WI38 (cell line): ENCODE measurements at regions not wholly inside any gene's neighbourhood (a gene's known extent, or its start where the extent isn't known, plus 50 kb on each side); places are given as distances from the start of the nearest gene placed in this dataset.

Experiments
- H3K4me3 ChIP-seq: 2 replicates; pipeline ENCODE4 v1.5.1; 2011; ENCODE audit warnings: low read depth, mild to moderate bottlenecking, control low read depth, low read length
- CTCF ChIP-seq: IDR thresholded peaks from 2 replicates; pipeline ENCODE4 v1.5.1; 2012; ENCODE audit warnings: low read depth, mild to moderate bottlenecking, control low read depth, low read length

DNA sequence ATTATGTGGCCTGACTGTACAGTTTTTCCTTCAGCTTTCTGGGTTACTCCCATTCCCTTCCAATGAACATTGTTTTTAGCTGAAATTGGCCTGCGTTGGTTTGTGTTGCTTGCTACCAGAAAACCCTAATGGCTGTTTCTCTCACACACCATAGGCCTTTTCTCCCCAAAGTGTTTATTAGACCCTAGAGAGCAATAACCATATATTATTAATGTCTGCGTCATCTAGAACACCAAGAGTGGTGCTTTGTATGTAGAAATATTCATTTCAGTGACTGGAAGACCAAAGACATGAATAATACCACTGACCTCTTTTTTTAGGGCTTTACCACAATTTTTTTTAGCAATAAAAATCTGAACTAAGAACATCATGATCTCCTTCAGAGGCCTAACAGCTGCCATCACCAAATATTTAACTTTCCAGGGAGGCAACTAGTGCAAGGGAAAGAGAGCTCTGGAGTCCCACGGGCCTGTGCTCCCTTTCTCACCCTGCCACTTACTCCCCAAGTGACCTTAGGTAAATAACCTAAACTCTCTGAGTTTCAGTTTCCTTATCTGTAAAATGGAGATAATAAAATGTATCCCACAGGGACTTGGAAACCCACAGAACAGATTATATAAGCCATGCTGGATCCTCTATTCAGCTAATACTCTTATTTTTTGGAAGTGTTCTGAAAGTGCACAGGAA, 201.9 kb upstream of the ISL1 start:
- no peak overlapping the region for H3K4me3 ChIP-seq
- no peak for TF ChIP-seq CTCF

DNA sequence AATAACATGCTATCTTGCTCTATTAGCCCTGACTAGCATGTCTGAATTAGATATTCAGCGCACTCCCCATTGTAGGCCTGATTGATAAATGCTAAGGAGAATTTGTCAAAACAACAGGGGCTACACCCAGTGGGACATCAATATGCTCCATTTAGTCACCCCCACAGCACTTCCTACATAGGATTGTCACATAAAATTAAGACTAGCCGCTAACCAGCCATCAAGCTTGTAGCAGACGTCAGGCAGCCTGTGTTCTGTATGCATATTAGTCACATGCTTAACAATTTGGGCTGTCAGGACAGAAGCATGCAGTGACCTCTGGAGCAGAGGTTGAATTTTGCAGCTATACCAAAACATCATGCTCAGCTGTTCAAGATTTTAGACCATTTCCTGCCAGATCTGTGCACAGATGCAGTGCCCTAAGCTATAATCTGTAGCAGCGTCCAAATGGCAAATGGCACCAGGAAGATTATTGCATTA, 197.4 kb upstream of the ISL1 start:
- TF ChIP-seq CTCF: no peak
- H3K4me3 ChIP-seq: no peak overlapping the region

DNA sequence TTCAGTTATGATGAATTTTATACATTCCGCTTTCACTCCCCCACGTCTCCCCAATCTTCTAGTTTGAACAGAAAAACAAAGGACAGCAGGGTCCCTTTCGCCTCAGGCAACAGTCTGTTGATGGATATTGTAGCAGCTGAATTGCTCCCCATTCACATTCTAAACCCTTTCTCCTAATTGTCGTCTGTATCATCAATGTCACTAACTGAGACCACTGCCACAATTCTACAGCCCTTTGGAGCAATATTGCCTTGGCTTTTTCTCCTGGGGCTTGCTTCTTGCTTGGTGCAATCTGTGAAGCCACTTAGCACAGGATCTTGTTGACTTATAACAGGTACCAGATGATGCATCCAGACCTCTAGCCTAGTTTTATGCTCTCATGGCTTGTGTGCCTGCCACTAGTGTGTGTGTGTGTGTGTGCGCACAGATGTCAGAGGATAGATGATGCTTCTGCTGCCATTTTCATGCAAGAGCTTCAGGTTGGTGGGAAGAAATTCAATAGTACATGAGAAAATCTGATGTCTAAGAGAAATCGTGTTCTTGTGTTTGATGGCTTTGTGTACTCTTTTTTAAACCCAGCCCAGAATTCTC, 195.2 kb upstream of the ISL1 start:
- no peak overlapping the region for H3K4me3 ChIP-seq
- no peak for TF ChIP-seq CTCF

DNA sequence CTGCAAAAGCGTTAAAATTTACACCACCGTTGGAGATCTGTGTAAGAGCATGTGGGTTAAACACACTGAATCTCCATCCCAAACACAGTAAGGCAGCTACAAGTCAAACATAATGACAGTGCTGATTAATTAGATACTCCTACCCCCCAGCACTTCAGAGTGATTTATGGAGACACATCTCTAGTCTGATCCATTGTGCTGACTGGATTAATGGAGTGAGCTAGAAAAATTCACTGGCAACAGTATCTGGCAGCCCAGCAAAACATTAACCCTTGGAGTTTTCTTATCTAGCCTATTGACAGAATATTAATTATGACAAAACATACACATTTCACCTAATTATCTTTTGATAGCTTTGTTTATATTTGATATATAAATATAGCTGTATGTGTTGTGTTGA, 188.6 kb upstream of the ISL1 start:
- TF ChIP-seq CTCF: no peak
- H3K4me3 ChIP-seq: no peak overlapping the region

GRCh38 chr5:51201024-51201423, 182.2 kb upstream of the ISL1 start:
- no peak for TF ChIP-seq CTCF
- H3K4me3 ChIP-seq: no peak overlapping the region

DNA sequence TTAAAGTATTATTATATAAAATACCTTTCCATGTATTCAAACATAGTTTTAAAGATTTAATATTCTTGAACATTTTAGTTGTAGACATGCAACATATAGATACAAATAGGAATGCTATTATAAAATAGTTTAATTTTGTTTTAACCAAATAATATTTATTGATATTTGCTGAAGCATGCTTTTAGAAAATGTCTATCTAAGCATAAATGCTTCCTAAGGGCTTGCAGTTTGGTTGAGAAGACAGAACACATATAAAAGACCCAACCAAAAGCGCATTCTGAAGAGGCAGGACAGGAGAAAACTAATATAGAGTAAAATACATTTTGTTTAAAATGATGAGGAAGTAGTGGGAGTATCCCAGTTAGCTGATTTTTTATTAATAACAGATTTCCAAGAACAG, 181.5 kb upstream of the ISL1 start:
- no peak for TF ChIP-seq CTCF

GRCh38 chr5:51202161-51202560, 181.1 kb upstream of the ISL1 start:
- H3K4me3 ChIP-seq: no peak overlapping the region
- TF ChIP-seq CTCF: no peak

More for the DNA sequence above, 181.5 kb upstream of the ISL1 start:
- H3K4me3 ChIP-seq: no peak overlapping the region
